Peyer's patch (tissue), 4 donors: ENCODE measurements at regions not wholly inside any gene's neighbourhood (a gene's known extent, or its start where the extent isn't known, plus 50 kb on each side); places are given as distances from the start of the nearest gene placed in this dataset.

Source experiments
- DNase-seq, 3 donors: peaks; one replicate each; pipeline ENCODE4 v3.0.0-alpha.2; 2017 to 2019
- H3K27ac ChIP-seq, 4 donors: fragments of 200-600 bp; sonication (generic); one replicate each; pipeline ENCODE4 v1.5.1; 2016 to 2019
- H3K27me3 ChIP-seq, 2 donors: fragments of 200-600 bp; sonication (generic); one replicate each; pipeline ENCODE4 v1.5.1; 2019
- H3K36me3 ChIP-seq, 3 donors: fragments of 200-600 bp; sonication (generic); one replicate each; pipeline ENCODE4 v1.5.1; 2016 to 2019
- H3K4me1 ChIP-seq, 4 donors: fragments of 200-600 bp; sonication (generic); one replicate each; pipeline ENCODE4 v1.5.1; 2016 to 2019
- H3K4me3 ChIP-seq, 4 donors: fragments of 200-600 bp; sonication (generic); 1 replicate in 3 of 4; 2 replicates in 1 of 4; pipeline ENCODE4 v1.5.1; 2016 to 2019; ENCODE audit warnings: mild to moderate bottlenecking in 1 of 4
- H3K9me3 ChIP-seq, 4 donors: fragments of 200-600 bp; sonication (generic); one replicate each; pipeline ENCODE4 v1.5.1; 2016 to 2019; ENCODE audit warnings: mild to moderate bottlenecking in 1 of 4
- CTCF ChIP-seq, 6 experiments: fragments of 450-650 bp in 4 of 6; fragments of 200-600 bp in 2 of 6; sonication (generic) in 1 of 6; IDR thresholded peaks; one replicate each; pipeline ENCODE4 v1.5.1; 2017 to 2019; ENCODE audit warnings: antibody characterized with exemption in 6 of 6, mild to moderate bottlenecking in 3 of 6, moderate library complexity in 1 of 6
- POLR2A ChIP-seq, 2 donors: fragments of 450-650 bp; IDR thresholded peaks; one replicate each; pipeline ENCODE4 v1.5.1; 2017; ENCODE audit warnings: antibody characterized with exemption in 2 of 2, mild to moderate bottlenecking in 2 of 2, moderate library complexity in 2 of 2

- no peaks in the 10 kb centered on the region for H3K27me3 ChIP-seq
- no peaks in the 10 kb centered on the region for H3K4me1 ChIP-seq
- no peak overlapping the region for H3K27ac ChIP-seq
- no peak for DNase-seq
- no peaks in the 10 kb centered on the region for H3K9me3 ChIP-seq
- TF ChIP-seq CTCF (IDR thresholded peaks at IDR 0.05) (no peak), POLR2A (IDR thresholded peaks at IDR 0.05) (no peak)
- H3K4me3 ChIP-seq, result no peak overlapping the region
- no peaks in the 10 kb centered on the region for H3K36me3 ChIP-seq
These were observed 99.6 kb downstream of the NMUR2 start for GRCh38 chr5:152305525-152305924.

- Histone ChIP-seq H3K36me3 (no peaks in the 10 kb centered on the region), H3K4me1 (no peaks in the 10 kb centered on the region), H3K4me3 (no peak overlapping the region), H3K27ac (no peak overlapping the region), H3K27me3 (no peaks in the 10 kb centered on the region), H3K9me3 (no peaks in the 10 kb centered on the region)
- TF ChIP-seq CTCF (IDR thresholded peaks at IDR 0.05), result no peak
- DNase-seq, result no peak
These were observed 101.2 kb downstream of the NMUR2 start for GRCh38 chr5:152303841-152304240.

GRCh38 chr5:152297866-152298265 is 107.2 kb downstream of the NMUR2 start:
- DNase-seq, result no peak
- Histone ChIP-seq H3K4me1 (no peaks in the 10 kb centered on the region), H3K27ac (no peak overlapping the region), H3K9me3 (no peaks in the 10 kb centered on the region), H3K36me3 (no peaks in the 10 kb centered on the region), H3K27me3 (no peaks in the 10 kb centered on the region), H3K4me3 (no peak overlapping the region)
- TF ChIP-seq CTCF (IDR thresholded peaks at IDR 0.05) (no peak), POLR2A (IDR thresholded peaks at IDR 0.05) (no peak)

- no peaks in the 10 kb centered on the region for H3K4me1 ChIP-seq
- no peak overlapping the region for H3K4me3 ChIP-seq
- H3K27ac ChIP-seq, result no peak overlapping the region
- TF ChIP-seq CTCF (IDR thresholded peaks at IDR 0.05), result no peak
- no peak for TF ChIP-seq POLR2A (IDR thresholded peaks at IDR 0.05)
- no peaks in the 10 kb centered on the region for H3K27me3 ChIP-seq
- no peak for DNase-seq
- no peaks in the 10 kb centered on the region for H3K9me3 ChIP-seq
- no peaks in the 10 kb centered on the region for H3K36me3 ChIP-seq
These were observed 111.9 kb downstream of the NMUR2 start for GRCh38 chr5:152293189-152293588.

- Histone ChIP-seq H3K4me3 (no peak overlapping the region), H3K27me3 (no peaks in the 10 kb centered on the region), H3K27ac (no peak overlapping the region), H3K9me3 (no peaks in the 10 kb centered on the region), H3K36me3 (no peaks in the 10 kb centered on the region), H3K4me1 (no peaks in the 10 kb centered on the region)
- no peak for TF ChIP-seq CTCF (IDR thresholded peaks at IDR 0.05)
- TF ChIP-seq POLR2A (IDR thresholded peaks at IDR 0.05), result no peak
- no peak for DNase-seq
These were observed 114.9 kb downstream of the NMUR2 start for GRCh38 chr5:152290181-152290580.

GRCh38 chr5:152288917-152289595 is 116.0 kb downstream of the NMUR2 start:
- H3K9me3 ChIP-seq, result no peaks in the 10 kb centered on the region
- H3K36me3 ChIP-seq, result no peaks in the 10 kb centered on the region
- H3K4me3 ChIP-seq, result no peak overlapping the region
- no peaks in the 10 kb centered on the region for H3K4me1 ChIP-seq
- TF ChIP-seq POLR2A (IDR thresholded peaks at IDR 0.05), result no peak
- no peak for TF ChIP-seq CTCF (IDR thresholded peaks at IDR 0.05)
- no peaks in the 10 kb centered on the region for H3K27me3 ChIP-seq
- no peak overlapping the region for H3K27ac ChIP-seq
- no peak for DNase-seq
